H1 (cell line): ENCODE measurements at regions not wholly inside any gene's neighbourhood (a gene's known extent, or its start where the extent isn't known, plus 50 kb on each side); places are given as distances from the start of the nearest gene placed in this dataset.

Source experiments
- CEBPB ChIP-seq: IDR thresholded peaks from 2 replicates; pipeline ENCODE4 v1.6.1; 2012; ENCODE audit warnings: low read depth, low read length
- CHD7 ChIP-seq: fragments of 300-600 bp; sonication (generic); IDR thresholded peaks from 2 replicates; pipeline ENCODE4 v1.7.1; 2012; ENCODE audit warnings: low read length, moderate library complexity, mild to moderate bottlenecking, inconsistent platforms; ENCODE audit not compliant: insufficient replicate concordance
- GABPA ChIP-seq: IDR thresholded peaks from 2 replicates; pipeline ENCODE4 v1.6.1; 2011; ENCODE audit warnings: mild to moderate bottlenecking, low read length, moderate library complexity, borderline replicate concordance; ENCODE audit not compliant: insufficient read depth
- PHF8 ChIP-seq: fragments of 200-600 bp; sonication (generic); conservative IDR thresholded peaks from 2 replicates; pipeline ENCODE4 v1.7.1; 2012; ENCODE audit warnings: low read depth, mild to moderate bottlenecking, inconsistent platforms, low read length, moderate library complexity
- POLR2A ChIP-seq, 2 experiments: IDR thresholded peaks; 1 replicate in 1 of 2; 2 replicates in 1 of 2; pipeline ENCODE4 v1.6.1; 2011; ENCODE audit warnings: low read depth in 2 of 2, low read length in 2 of 2, mild to moderate bottlenecking in 2 of 2; ENCODE audit errors: control extremely low read depth in 1 of 2
- SP2 ChIP-seq: IDR thresholded peaks from 2 replicates; pipeline ENCODE4 v1.6.1; 2012; ENCODE audit warnings: mild to moderate bottlenecking, low read length, inconsistent platforms
- SP4 ChIP-seq: IDR thresholded peaks from 2 replicates; pipeline ENCODE4 v1.6.1; 2012; ENCODE audit warnings: low read length, inconsistent platforms
- TCF12 ChIP-seq: IDR thresholded peaks from 2 replicates; pipeline ENCODE4 v1.6.1; 2011; ENCODE audit warnings: low read depth, mild to moderate bottlenecking, low read length
- TF ChIP-seq, protein P1 (sequence below): IDR thresholded peaks from 2 replicates; pipeline ENCODE4 v1.6.1; 2012; ENCODE audit warnings: inconsistent platforms

GRCh38 chr10:85433248-85433647, 933.3 kb downstream of the GRID1 start (continued):
- TF ChIP-seq CHD7 (no peak), SP4 (no peak), PHF8 (no peak), POLR2A (IDR thresholded peaks at IDR 0.05; ENCODE audit: control extremely low read depth in 1 of 2, low read depth in 2 of 2, low read length in 2 of 2) (no peak), SP2 (no peak), TCF12 (no peak), GABPA (no peak), CEBPB (no peak)
- TF ChIP-seq, protein P1, sequence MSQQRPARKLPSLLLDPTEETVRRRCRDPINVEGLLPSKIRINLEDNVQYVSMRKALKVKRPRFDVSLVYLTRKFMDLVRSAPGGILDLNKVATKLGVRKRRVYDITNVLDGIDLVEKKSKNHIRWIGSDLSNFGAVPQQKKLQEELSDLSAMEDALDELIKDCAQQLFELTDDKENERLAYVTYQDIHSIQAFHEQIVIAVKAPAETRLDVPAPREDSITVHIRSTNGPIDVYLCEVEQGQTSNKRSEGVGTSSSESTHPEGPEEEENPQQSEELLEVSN: no peak
